NCI-H524 treated with DMSO at 0.1 percent for 48 hours (cell line): ENCODE measurements at regions not wholly inside any gene's neighbourhood (a gene's known extent, or its start where the extent isn't known, plus 50 kb on each side); places are given as distances from the start of the nearest gene placed in this dataset.

Experiments used
- DNase-seq: peaks from one replicate; lab custom pipeline; 2025; lab: John Stamatoyannopoulos, UW

- DNase-seq: no peak
Observed at GRCh38 chr2:120515759-120516678, 170.1 kb downstream of the INHBB start.

GRCh38 chr2:120516679-120517314 lies 170.9 kb downstream of the INHBB start:
- no peak for DNase-seq

GRCh38 chr2:120517751-120518469 lies 172.0 kb downstream of the INHBB start:
- no peak for DNase-seq

GRCh38 chr2:120518819-120519218 lies 172.9 kb downstream of the INHBB start:
- DNase-seq: no peak

GRCh38 chr2:120519469-120519868 lies 173.5 kb downstream of the INHBB start:
- no peak for DNase-seq

- no peak for DNase-seq
Observed at GRCh38 chr2:120520454-120520853, 174.5 kb downstream of the INHBB start.

GRCh38 chr2:120520929-120521912 lies 175.3 kb downstream of the INHBB start:
- no peak for DNase-seq

GRCh38 chr2:120522151-120522751 lies 176.3 kb downstream of the INHBB start:
- no peak for DNase-seq

GRCh38 chr2:120523766-120524165 lies 177.8 kb downstream of the INHBB start:
- no peak for DNase-seq

GRCh38 chr2:120524174-120524573 lies 178.2 kb downstream of the INHBB start:
- DNase-seq: no peak

GRCh38 chr2:120525056-120526046 lies 179.4 kb downstream of the INHBB start:
- no peak for DNase-seq

GRCh38 chr2:120526047-120526562 lies 180.2 kb downstream of the INHBB start:
- DNase-seq: no peak

GRCh38 chr2:120526997-120527945 lies 181.3 kb downstream of the INHBB start:
- no peak for DNase-seq

- DNase-seq: no peak
Observed at GRCh38 chr2:120528051-120528692, 182.2 kb downstream of the INHBB start.

GRCh38 chr2:120528693-120529076 lies 182.7 kb downstream of the INHBB start:
- DNase-seq: no peak

GRCh38 chr2:120530781-120531180 lies 184.8 kb downstream of the INHBB start:
- no peak for DNase-seq

GRCh38 chr2:120531365-120531764 lies 185.4 kb downstream of the INHBB start:
- DNase-seq: no peak
